GM12865 (cell line): ENCODE measurements at regions not wholly inside any gene's neighbourhood (a gene's known extent, or its start where the extent isn't known, plus 50 kb on each side); places are given as distances from the start of the nearest gene placed in this dataset.

Experiments
- DNase-seq: peaks from one replicate; pipeline ENCODE4 v3.0.0; 2010; ENCODE audit warnings: low read depth
- H3K4me3 ChIP-seq: 2 replicates; pipeline ENCODE4 v1.5.1; 2011; ENCODE audit warnings: mild to moderate bottlenecking, low read depth, low read length, control low read depth
- TF ChIP-seq, protein P1 (sequence below): IDR thresholded peaks from 2 replicates; pipeline ENCODE4 v1.5.1; 2011; ENCODE audit warnings: low read length, control low read depth, low read depth, inconsistent platforms; ENCODE audit not compliant: insufficient read depth; ENCODE audit errors: missing control alignments

DNA sequence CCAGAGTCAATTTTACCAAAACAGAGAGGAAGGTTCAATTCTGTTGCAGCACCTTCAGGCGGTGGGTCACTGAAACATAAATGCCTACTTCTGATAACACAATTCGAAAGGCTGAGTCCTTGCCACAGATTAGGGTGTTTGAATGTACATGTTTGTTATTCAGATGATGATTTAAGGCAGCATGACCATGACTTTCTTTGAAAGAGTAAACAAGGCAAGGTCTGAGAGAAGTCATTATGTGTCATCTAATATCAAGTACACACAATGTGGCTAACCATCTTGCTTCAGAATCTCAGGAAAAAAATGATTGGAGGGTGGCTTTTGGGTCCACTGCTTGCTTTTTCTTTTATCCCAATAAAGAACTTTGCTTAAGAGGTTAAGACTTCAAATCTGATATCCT is 457.5 kb downstream of the TAF11L14 start:
- no peak for DNase-seq
- TF ChIP-seq, protein P1, sequence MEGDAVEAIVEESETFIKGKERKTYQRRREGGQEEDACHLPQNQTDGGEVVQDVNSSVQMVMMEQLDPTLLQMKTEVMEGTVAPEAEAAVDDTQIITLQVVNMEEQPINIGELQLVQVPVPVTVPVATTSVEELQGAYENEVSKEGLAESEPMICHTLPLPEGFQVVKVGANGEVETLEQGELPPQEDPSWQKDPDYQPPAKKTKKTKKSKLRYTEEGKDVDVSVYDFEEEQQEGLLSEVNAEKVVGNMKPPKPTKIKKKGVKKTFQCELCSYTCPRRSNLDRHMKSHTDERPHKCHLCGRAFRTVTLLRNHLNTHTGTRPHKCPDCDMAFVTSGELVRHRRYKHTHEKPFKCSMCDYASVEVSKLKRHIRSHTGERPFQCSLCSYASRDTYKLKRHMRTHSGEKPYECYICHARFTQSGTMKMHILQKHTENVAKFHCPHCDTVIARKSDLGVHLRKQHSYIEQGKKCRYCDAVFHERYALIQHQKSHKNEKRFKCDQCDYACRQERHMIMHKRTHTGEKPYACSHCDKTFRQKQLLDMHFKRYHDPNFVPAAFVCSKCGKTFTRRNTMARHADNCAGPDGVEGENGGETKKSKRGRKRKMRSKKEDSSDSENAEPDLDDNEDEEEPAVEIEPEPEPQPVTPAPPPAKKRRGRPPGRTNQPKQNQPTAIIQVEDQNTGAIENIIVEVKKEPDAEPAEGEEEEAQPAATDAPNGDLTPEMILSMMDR, result no peak
- H3K4me3 ChIP-seq, result no peak overlapping the region

DNA sequence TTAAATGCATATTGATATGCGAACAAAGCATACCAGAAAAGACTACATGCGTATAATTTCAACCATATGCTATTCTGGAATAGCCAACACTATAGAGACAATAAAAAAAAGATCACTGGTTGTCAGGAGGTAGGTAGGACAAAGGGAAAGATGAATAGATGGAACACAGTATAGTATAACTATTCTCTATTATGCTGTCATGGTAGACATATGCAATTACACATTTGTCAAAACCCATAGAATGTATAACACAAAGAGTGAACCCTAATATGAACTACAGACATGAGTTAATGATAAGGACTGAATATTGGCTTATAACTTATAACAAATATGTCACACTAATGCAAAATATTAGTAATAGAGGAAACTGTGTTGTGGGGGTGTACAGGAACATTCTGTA is 460.8 kb downstream of the TAF11L14 start:
- TF ChIP-seq, protein P1, result no peak
- no peak overlapping the region for H3K4me3 ChIP-seq
- no peak for DNase-seq

DNA sequence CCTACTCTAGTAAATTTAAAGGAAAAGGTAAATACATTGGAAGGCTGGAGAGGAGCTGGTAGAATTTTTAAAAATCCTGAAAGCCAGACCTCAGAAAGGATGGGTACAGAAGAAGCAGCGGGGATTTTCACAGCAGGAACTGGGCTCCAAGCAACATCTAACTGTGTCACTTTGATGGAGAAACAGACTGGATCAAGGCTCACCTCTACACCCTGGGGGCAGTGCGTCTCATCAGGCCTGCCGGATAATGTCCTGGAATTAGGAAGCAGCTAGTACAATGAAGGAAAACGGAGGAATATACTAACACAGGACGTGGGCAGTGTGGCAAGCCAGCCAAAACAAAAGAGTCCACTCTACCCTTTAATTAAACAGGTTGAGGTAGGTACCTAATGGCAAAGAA is 463.6 kb downstream of the TAF11L14 start:
- no peak overlapping the region for H3K4me3 ChIP-seq
- TF ChIP-seq, protein P1, result no peak
- DNase-seq, result no peak

DNA sequence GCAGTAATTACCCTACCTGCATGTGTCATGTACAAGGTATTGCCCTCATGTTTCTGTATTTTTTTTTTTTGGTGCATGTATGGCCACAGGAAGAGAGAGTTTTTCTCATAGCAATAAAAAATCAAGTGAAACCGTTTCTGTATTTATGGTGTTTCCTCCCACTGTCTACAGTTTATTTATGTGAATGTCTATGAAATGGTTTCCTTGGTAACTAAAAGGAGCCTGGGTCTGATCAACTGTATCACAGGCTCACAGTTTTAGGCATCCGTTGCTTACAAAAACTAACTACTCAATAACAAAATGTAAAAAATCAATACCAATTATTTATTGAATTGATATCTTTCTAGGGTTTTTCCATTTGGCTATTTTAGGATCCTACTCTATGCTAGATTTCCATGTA is 464.4 kb downstream of the TAF11L14 start:
- no peak for DNase-seq
- TF ChIP-seq, protein P1, result no peak
- H3K4me3 ChIP-seq, result no peak overlapping the region

DNA sequence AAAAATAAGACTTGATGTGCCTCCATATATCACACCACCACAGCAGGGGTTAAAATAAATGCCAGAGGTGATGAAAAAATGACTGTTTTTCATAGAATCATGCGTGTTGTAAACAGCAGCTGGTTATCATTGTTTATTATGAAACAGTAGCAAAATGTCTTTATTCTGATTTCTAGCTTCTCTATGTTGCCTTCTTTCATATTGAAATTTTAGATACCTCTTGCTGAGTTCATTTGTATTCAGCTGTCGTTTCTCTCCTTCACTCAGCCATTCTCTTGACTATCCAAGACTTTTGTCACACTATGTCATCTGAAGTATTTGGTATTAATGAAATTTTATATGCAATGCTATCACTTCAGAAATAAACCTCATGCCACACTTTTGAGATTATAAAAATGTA is 465.0 kb downstream of the TAF11L14 start:
- DNase-seq, result no peak
- TF ChIP-seq, protein P1, result no peak
- H3K4me3 ChIP-seq, result no peak overlapping the region

DNA sequence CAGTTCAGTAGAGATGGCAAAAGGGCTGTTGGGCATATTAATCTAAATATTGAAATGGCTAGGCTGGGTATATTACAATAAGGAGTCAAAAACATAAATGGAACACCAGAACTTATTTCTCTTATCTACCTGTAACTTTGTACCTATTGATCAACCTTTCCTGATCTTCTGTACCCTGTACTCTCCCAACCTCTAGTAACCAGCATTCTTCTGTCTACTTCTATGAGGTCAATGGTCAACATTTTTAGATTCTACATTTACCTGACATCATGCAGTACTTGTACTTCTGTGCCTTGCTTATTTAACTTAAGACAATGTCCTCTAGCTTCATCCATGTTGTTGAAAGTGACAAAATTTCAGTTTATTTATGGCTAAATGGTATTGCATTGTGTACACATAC is 467.3 kb downstream of the TAF11L14 start:
- no peak overlapping the region for H3K4me3 ChIP-seq
- DNase-seq, result no peak
- TF ChIP-seq, protein P1, result no peak

DNA sequence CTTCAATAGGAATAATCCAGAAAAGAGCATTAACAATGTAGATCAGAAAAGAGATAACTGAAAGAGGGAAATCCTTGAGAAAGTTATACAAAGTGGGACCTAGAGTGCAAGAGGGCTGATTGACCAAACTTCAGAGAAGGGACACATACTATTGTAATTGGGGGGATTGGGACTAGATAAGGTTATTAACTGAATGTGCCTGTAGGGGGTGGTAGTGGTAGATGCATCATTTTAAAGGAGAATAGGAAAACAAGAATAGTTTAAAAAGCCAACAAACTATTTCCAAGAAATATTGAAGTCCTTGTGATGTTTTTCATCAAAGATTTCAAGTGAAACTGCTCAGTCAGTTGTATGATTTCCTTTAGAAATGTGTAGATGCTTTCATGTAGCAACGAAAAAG is 468.5 kb downstream of the TAF11L14 start:
- no peak overlapping the region for H3K4me3 ChIP-seq
- TF ChIP-seq, protein P1, result no peak
- DNase-seq, result no peak
